ENCODE measurements at regions not wholly inside any gene's neighbourhood (a gene's known extent, or its start where the extent isn't known, plus 50 kb on each side); places are given as distances from the start of the nearest gene placed in this dataset.

DNA sequence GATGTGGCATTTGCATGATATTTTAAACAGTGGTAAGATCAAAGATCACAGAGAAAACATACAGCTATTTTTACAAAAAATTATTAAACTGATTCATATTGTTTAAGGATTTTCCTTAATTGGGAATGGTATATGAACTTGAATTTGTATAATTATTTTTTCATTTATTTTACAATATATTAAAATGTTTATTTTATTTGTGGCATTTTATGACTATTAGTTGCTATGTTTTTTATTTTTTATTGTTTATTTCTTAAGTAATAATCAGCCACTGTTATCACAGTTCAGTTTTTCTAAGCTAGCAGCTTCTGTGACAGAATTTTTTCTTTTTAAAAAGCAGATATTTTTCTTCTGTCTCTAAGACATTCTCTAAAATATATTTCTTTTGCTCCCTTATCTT, 387.0 kb upstream of the KHDRBS2 start:
- Histone ChIP-seq H3K36me3 (ENCODE audit: insufficient read depth, low read length, poor library complexity, severe bottlenecking) (no peaks in the 10 kb centered on the region), H3K27ac (ENCODE audit: low read depth, low read length, poor library complexity, severe bottlenecking) (no peak overlapping the region), H3K4me1 (ENCODE audit: insufficient read depth, low read length, poor library complexity, severe bottlenecking) (no peaks in the 10 kb centered on the region), H3K27me3 (replicated peaks; ENCODE audit: insufficient read depth, low read depth, low read length, poor library complexity) (no peaks in the 10 kb centered on the region), H3K4me3 (ENCODE audit: low read depth, low read length, poor library complexity, severe bottlenecking) (no peak overlapping the region), H3K9me3 (ENCODE audit: low read depth, low read length, poor library complexity, severe bottlenecking) (peaks cover 21% of the 10 kb centered on the region)
- ChIA-PET POLR2A (ENCODE audit: low non-redundant PET) (no interaction called here), CTCF (no interaction called here)
- DNase-seq (ENCODE audit: low spot score) = no peak
- intact Hi-C loops (cut with micrococcal nuclease; ENCODE audit: unreplicated experiment) = no loop called here
- BruUV-seq (replicated peaks) = no TSS peak
- TF ChIP-seq EZH2 (IDR thresholded peaks at IDR 0.05; ENCODE audit: borderline replicate concordance, low read depth, low read length, poor library complexity, severe bottlenecking) = no peak
- TF ChIP-seq, protein P1, sequence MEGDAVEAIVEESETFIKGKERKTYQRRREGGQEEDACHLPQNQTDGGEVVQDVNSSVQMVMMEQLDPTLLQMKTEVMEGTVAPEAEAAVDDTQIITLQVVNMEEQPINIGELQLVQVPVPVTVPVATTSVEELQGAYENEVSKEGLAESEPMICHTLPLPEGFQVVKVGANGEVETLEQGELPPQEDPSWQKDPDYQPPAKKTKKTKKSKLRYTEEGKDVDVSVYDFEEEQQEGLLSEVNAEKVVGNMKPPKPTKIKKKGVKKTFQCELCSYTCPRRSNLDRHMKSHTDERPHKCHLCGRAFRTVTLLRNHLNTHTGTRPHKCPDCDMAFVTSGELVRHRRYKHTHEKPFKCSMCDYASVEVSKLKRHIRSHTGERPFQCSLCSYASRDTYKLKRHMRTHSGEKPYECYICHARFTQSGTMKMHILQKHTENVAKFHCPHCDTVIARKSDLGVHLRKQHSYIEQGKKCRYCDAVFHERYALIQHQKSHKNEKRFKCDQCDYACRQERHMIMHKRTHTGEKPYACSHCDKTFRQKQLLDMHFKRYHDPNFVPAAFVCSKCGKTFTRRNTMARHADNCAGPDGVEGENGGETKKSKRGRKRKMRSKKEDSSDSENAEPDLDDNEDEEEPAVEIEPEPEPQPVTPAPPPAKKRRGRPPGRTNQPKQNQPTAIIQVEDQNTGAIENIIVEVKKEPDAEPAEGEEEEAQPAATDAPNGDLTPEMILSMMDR (conservative IDR thresholded peaks at IDR 0.05; ENCODE audit: low read depth, low read length) = no peak

GRCh38 chr6:62670490-62671223, 384.6 kb upstream of the KHDRBS2 start:
- intact Hi-C loops (cut with micrococcal nuclease; ENCODE audit: unreplicated experiment) = no loop called here
- no peak overlapping the region for H3K4me3 ChIP-seq (ENCODE audit: low read depth, low read length, poor library complexity, severe bottlenecking)
- H3K36me3 ChIP-seq (ENCODE audit: insufficient read depth, low read length, poor library complexity, severe bottlenecking) = no peaks in the 10 kb centered on the region
- no peaks in the 10 kb centered on the region for H3K27me3 ChIP-seq (replicated peaks; ENCODE audit: insufficient read depth, low read depth, low read length, poor library complexity)
- POLR2A ChIA-PET (ENCODE audit: low non-redundant PET) = no interaction called here
- CTCF ChIA-PET = no interaction called here
- no peak for DNase-seq (ENCODE audit: low spot score)
- peaks cover 10% of the 10 kb centered on the region for H3K9me3 ChIP-seq (ENCODE audit: low read depth, low read length, poor library complexity, severe bottlenecking)
- TF ChIP-seq EZH2 (IDR thresholded peaks at IDR 0.05; ENCODE audit: borderline replicate concordance, low read depth, low read length, poor library complexity, severe bottlenecking) = no peak
- TF ChIP-seq, protein P1 (conservative IDR thresholded peaks at IDR 0.05; ENCODE audit: low read depth, low read length) = no peak
- no peaks in the 10 kb centered on the region for H3K4me1 ChIP-seq (ENCODE audit: insufficient read depth, low read length, poor library complexity, severe bottlenecking)
- BruUV-seq (replicated peaks) = no TSS peak
- no peak overlapping the region for H3K27ac ChIP-seq (ENCODE audit: low read depth, low read length, poor library complexity, severe bottlenecking)

GRCh38 chr6:62669831-62670230, 383.8 kb upstream of the KHDRBS2 start:
- DNase-seq (ENCODE audit: low spot score) = no peak
- no TSS peak for BruUV-seq (replicated peaks)
- no peak for TF ChIP-seq EZH2 (IDR thresholded peaks at IDR 0.05; ENCODE audit: borderline replicate concordance, low read depth, low read length, poor library complexity, severe bottlenecking)
- TF ChIP-seq, protein P1 (conservative IDR thresholded peaks at IDR 0.05; ENCODE audit: low read depth, low read length) = no peak
- H3K9me3 ChIP-seq (ENCODE audit: low read depth, low read length, poor library complexity, severe bottlenecking) = peaks cover 5% of the 10 kb centered on the region
- H3K36me3 ChIP-seq (ENCODE audit: insufficient read depth, low read length, poor library complexity, severe bottlenecking) = no peaks in the 10 kb centered on the region
- H3K4me3 ChIP-seq (ENCODE audit: low read depth, low read length, poor library complexity, severe bottlenecking) = no peak overlapping the region
- intact Hi-C loops (cut with micrococcal nuclease; ENCODE audit: unreplicated experiment) = no loop called here
- H3K4me1 ChIP-seq (ENCODE audit: insufficient read depth, low read length, poor library complexity, severe bottlenecking) = no peaks in the 10 kb centered on the region
- ChIA-PET CTCF (no interaction called here), POLR2A (ENCODE audit: low non-redundant PET) (no interaction called here)
- no peaks in the 10 kb centered on the region for H3K27me3 ChIP-seq (replicated peaks; ENCODE audit: insufficient read depth, low read depth, low read length, poor library complexity)
- no peak overlapping the region for H3K27ac ChIP-seq (ENCODE audit: low read depth, low read length, poor library complexity, severe bottlenecking)

All from A673 (cell line).